WTC11 (cell line): ENCODE measurements at regions not wholly inside any gene's neighbourhood (a gene's known extent, or its start where the extent isn't known, plus 50 kb on each side); places are given as distances from the start of the nearest gene placed in this dataset.

Experiments
- AFF4 ChIP-seq: sonication (generic); formaldehyde crosslinking; IDR thresholded peaks from 2 replicates; pipeline ENCODE4 v1.8.1; 2023; ENCODE audit warnings: mild to moderate bottlenecking, missing genetic modification reagents, borderline replicate concordance
- CREB1 ChIP-seq: sonication (generic); formaldehyde crosslinking; IDR thresholded peaks from 2 replicates; pipeline ENCODE4 v1.8.0; 2023; ENCODE audit warnings: mild to moderate bottlenecking, missing genetic modification reagents
- CTCF ChIP-seq: fragments of 200-600 bp; IDR thresholded peaks from 2 replicates; pipeline ENCODE4 v1.8.0; 2022; ENCODE audit warnings: antibody characterized with exemption
- E2F1 ChIP-seq: sonication (generic); formaldehyde crosslinking; IDR thresholded peaks from 2 replicates; pipeline ENCODE4 v1.8.0; 2022; ENCODE audit warnings: mild to moderate bottlenecking, missing genetic modification reagents
- ELF4 ChIP-seq: sonication (generic); formaldehyde crosslinking; IDR thresholded peaks from 2 replicates; pipeline ENCODE4 v1.8.1; 2022; ENCODE audit warnings: low read depth, mild to moderate bottlenecking, moderate library complexity, missing genetic modification reagents
- ESRRA ChIP-seq: sonication (generic); formaldehyde crosslinking; IDR thresholded peaks from 2 replicates; pipeline ENCODE4 v1.8.1; 2022; ENCODE audit warnings: mild to moderate bottlenecking, missing genetic modification reagents, borderline replicate concordance
- SP1 ChIP-seq: sonication (generic); formaldehyde crosslinking; conservative IDR thresholded peaks from 2 replicates; pipeline ENCODE4 v1.8.1; 2022; ENCODE audit warnings: missing genetic modification reagents
- TP53 ChIP-seq: sonication (generic); formaldehyde crosslinking; IDR thresholded peaks from 2 replicates; pipeline ENCODE4 v1.8.1; 2023; ENCODE audit warnings: mild to moderate bottlenecking, missing genetic modification reagents
- ZNF121 ChIP-seq: sonication (generic); formaldehyde crosslinking; IDR thresholded peaks from 2 replicates; pipeline ENCODE4 v1.8.0; 2023; ENCODE audit warnings: missing genetic modification reagents
- ZNF232 ChIP-seq: sonication (generic); formaldehyde crosslinking; IDR thresholded peaks from 2 replicates; pipeline ENCODE4 v1.8.0; 2022; ENCODE audit warnings: mild to moderate bottlenecking, missing genetic modification reagents
- TF ChIP-seq, protein P1 (sequence below): sonication (generic); formaldehyde crosslinking; IDR thresholded peaks from 2 replicates; pipeline ENCODE4 v1.8.1; 2022; ENCODE audit warnings: mild to moderate bottlenecking, missing genetic modification reagents, moderate library complexity, borderline replicate concordance

DNA sequence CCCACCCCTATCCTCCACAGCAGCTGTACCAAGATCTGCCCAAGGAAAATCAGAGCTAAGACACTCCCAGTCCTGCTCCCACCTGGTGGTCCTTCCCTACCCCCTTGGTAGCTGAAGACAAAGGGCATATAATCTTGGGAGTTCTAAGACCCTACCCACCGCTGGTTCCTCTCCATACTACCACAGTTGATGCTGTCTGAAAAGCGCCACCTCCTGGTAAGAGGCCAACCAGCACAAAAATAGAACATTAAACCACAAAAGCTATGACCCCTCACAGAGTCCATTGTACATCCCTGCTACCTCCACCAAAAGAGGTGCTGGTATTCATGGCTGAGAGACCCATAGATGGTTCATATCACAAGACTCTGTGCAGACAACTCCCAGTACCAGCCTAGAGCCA is 161.5 kb upstream of the ARHGAP42 start:
- TF ChIP-seq CTCF (peak; percentile 47; the same call in 1 of the 2 replicates), ESRRA (no peak), TP53 (CRISPR knock-in tag) (no peak), E2F1 (CRISPR knock-in tag) (no peak), ZNF121 (no peak), ZNF232 (no peak), CREB1 (CRISPR knock-in tag) (no peak), SP1 (CRISPR knock-in tag) (no peak; the same call in 1 of the 2 replicates), ELF4 (no peak), AFF4 (CRISPR knock-in tag) (no peak)
- TF ChIP-seq, protein P1, sequence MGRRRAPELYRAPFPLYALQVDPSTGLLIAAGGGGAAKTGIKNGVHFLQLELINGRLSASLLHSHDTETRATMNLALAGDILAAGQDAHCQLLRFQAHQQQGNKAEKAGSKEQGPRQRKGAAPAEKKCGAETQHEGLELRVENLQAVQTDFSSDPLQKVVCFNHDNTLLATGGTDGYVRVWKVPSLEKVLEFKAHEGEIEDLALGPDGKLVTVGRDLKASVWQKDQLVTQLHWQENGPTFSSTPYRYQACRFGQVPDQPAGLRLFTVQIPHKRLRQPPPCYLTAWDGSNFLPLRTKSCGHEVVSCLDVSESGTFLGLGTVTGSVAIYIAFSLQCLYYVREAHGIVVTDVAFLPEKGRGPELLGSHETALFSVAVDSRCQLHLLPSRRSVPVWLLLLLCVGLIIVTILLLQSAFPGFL: no peak
